GM21528 (cell line): ENCODE measurements at regions not wholly inside any gene's neighbourhood (a gene's known extent, or its start where the extent isn't known, plus 50 kb on each side); places are given as distances from the start of the nearest gene placed in this dataset.
"Not testable (repeated sequence)": the region's sequence is repeated elsewhere in the genome, so short reads cannot be mapped to it uniquely, and the experiment has no call there.

Experiments
- ATAC-seq: cut with Tn5 transposase; IDR thresholded peaks from one replicate; pipeline ENCODE4 v1.9.1; 2021; ENCODE audit warnings: mild to moderate bottlenecking, moderate library complexity; ENCODE audit not compliant: unreplicated experiment, low FRiP score

GRCh38 chr22:25407226-25407858, 157.1 kb upstream of the GRK3 start:
- no peak for ATAC-seq

- ATAC-seq, result no peak
These were observed 156.6 kb upstream of the GRK3 start for GRCh38 chr22:25407859-25408229.

- ATAC-seq, result no peak
These were observed 155.2 kb upstream of the GRK3 start for GRCh38 chr22:25409240-25409639.

GRCh38 chr22:25410849-25411248, 153.6 kb upstream of the GRK3 start:
- ATAC-seq, result no peak

- no peak for ATAC-seq
These were observed 150.9 kb upstream of the GRK3 start for GRCh38 chr22:25413620-25414019.

- ATAC-seq, result not testable (repeated sequence)
These were observed 148.7 kb upstream of the GRK3 start for GRCh38 chr22:25415731-25416130.

GRCh38 chr22:25417826-25418225, 146.6 kb upstream of the GRK3 start:
- not testable (repeated sequence) for ATAC-seq

GRCh38 chr22:25419247-25420113, 145.0 kb upstream of the GRK3 start:
- no peak for ATAC-seq

GRCh38 chr22:25420114-25420441, 144.4 kb upstream of the GRK3 start:
- ATAC-seq, result not testable (repeated sequence)

- no peak for ATAC-seq
These were observed 144.0 kb upstream of the GRK3 start for GRCh38 chr22:25420471-25420924.

- no peak for ATAC-seq
These were observed 143.3 kb upstream of the GRK3 start for GRCh38 chr22:25420925-25421904.

- not testable (repeated sequence) for ATAC-seq
These were observed 137.8 kb upstream of the GRK3 start for GRCh38 chr22:25426530-25427308.

GRCh38 chr22:25431637-25432342, 132.7 kb upstream of the GRK3 start:
- not testable (repeated sequence) for ATAC-seq

- not testable (repeated sequence) for ATAC-seq
These were observed 131.0 kb upstream of the GRK3 start for GRCh38 chr22:25433381-25433970.

- ATAC-seq, result no peak
These were observed 126.9 kb upstream of the GRK3 start for GRCh38 chr22:25437414-25438160.

GRCh38 chr22:25447067-25447685, 117.3 kb upstream of the GRK3 start:
- no peak for ATAC-seq

GRCh38 chr22:25447686-25448434, 116.6 kb upstream of the GRK3 start:
- ATAC-seq, result peak; percentile 74
